Loucy (cell line): ENCODE measurements at regions not wholly inside any gene's neighbourhood (a gene's known extent, or its start where the extent isn't known, plus 50 kb on each side); places are given as distances from the start of the nearest gene placed in this dataset.

Experiments
- EZH2phosphoT487 ChIP-seq: fragments of 200-600 bp; IDR thresholded peaks from 2 replicates; pipeline ENCODE4 v1.6.1; 2018; ENCODE audit warnings: antibody characterized with exemption, mild to moderate bottlenecking, moderate library complexity, borderline replicate concordance
- TF ChIP-seq, protein P1 (sequence below): fragments of 200-600 bp; sonication (generic); conservative IDR thresholded peaks from 2 replicates; pipeline ENCODE4 v1.5.1; 2014; ENCODE audit warnings: mild to moderate bottlenecking, antibody characterized with exemption, low read length

DNA sequence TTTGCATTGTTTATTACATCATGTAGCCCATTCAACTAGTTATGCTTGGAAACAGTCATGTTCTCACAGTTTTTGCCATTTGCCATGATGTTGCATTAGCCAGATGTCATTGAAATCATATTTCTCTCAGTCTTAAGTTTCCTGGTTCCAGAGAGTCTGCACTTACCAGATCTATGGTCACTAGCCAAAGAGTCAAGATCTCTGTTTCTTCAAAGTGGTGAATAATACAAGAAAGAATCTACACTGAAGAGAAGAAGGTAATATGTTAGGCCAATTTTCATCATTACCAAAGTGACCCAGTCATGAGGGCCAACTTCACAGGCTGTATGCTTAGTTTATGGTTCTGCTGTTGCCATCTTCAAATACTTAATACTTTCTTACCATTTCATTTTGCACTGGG lies 89.0 kb upstream of the PHYHIPL start:
- TF ChIP-seq, protein P1, sequence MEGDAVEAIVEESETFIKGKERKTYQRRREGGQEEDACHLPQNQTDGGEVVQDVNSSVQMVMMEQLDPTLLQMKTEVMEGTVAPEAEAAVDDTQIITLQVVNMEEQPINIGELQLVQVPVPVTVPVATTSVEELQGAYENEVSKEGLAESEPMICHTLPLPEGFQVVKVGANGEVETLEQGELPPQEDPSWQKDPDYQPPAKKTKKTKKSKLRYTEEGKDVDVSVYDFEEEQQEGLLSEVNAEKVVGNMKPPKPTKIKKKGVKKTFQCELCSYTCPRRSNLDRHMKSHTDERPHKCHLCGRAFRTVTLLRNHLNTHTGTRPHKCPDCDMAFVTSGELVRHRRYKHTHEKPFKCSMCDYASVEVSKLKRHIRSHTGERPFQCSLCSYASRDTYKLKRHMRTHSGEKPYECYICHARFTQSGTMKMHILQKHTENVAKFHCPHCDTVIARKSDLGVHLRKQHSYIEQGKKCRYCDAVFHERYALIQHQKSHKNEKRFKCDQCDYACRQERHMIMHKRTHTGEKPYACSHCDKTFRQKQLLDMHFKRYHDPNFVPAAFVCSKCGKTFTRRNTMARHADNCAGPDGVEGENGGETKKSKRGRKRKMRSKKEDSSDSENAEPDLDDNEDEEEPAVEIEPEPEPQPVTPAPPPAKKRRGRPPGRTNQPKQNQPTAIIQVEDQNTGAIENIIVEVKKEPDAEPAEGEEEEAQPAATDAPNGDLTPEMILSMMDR: no peak
- TF ChIP-seq EZH2phosphoT487: no peak
